ENCODE measurements at regions not wholly inside any gene's neighbourhood (a gene's known extent, or its start where the extent isn't known, plus 50 kb on each side); places are given as distances from the start of the nearest gene placed in this dataset.
"Not testable (repeated sequence)": the region's sequence is repeated elsewhere in the genome, so short reads cannot be mapped to it uniquely, and the experiment has no call there.

- no peak overlapping the region for H3K4me2 ChIP-seq (ENCODE audit: low read length)
- H3K9me3 ChIP-seq (ENCODE audit: low read length) = no peaks in the 10 kb centered on the region
- no peak for DNase-seq (ENCODE audit: low spot score)
- no TSS peak for BruUV-seq (replicated peaks)
- intact Hi-C loops (cut with micrococcal nuclease; ENCODE audit: unreplicated experiment) = no loop called here
- CTCF ChIA-PET (ENCODE audit: unreplicated experiment) = no interaction called here
- H3K4me3 ChIP-seq (ENCODE audit: low read depth, low read length, poor library complexity, severe bottlenecking) = no peak overlapping the region
- no peaks in the 10 kb centered on the region for H3K79me2 ChIP-seq (ENCODE audit: insufficient read depth, low read depth, low read length)
- no peak overlapping the region for H2AFZ ChIP-seq (ENCODE audit: low read length)
- TF ChIP-seq EZH2phosphoT487 (IDR thresholded peaks at IDR 0.05; ENCODE audit: borderline replicate concordance, low read depth, low read length) = no peak
- no peak for TF ChIP-seq CTCF (conservative IDR thresholded peaks at IDR 0.05; ENCODE audit: low read length)
- no peaks in the 10 kb centered on the region for H4K20me1 ChIP-seq (ENCODE audit: insufficient read depth, low read length)
- H3K36me3 ChIP-seq (ENCODE audit: insufficient read depth, low read length) = no peaks in the 10 kb centered on the region
- H3K4me1 ChIP-seq (ENCODE audit: insufficient read depth, low read length, poor library complexity, severe bottlenecking) = no peaks in the 10 kb centered on the region
- POLR2A ChIA-PET = no interaction called here
- H3K27ac ChIP-seq (ENCODE audit: low read depth, low read length, poor library complexity, severe bottlenecking) = no peak overlapping the region
- no peaks in the 10 kb centered on the region for H3K9me2 ChIP-seq (ENCODE audit: insufficient read depth, low read length)
Observed at GRCh38 chrX:3521396-3521795, 174.9 kb upstream of the MXRA5 start.

- Histone ChIP-seq H3K27ac (ENCODE audit: low read depth, low read length, poor library complexity, severe bottlenecking) (no peak overlapping the region), H3K4me2 (ENCODE audit: low read length) (no peak overlapping the region), H3K4me1 (ENCODE audit: insufficient read depth, low read length, poor library complexity, severe bottlenecking) (no peaks in the 10 kb centered on the region), H3K4me3 (ENCODE audit: low read depth, low read length, poor library complexity, severe bottlenecking) (no peak overlapping the region), H2AFZ (ENCODE audit: low read length) (no peak overlapping the region), H3K79me2 (ENCODE audit: insufficient read depth, low read depth, low read length) (no peaks in the 10 kb centered on the region), H4K20me1 (ENCODE audit: insufficient read depth, low read length) (no peaks in the 10 kb centered on the region), H3K9me2 (ENCODE audit: insufficient read depth, low read length) (no peaks in the 10 kb centered on the region), H3K9me3 (ENCODE audit: low read length) (no peaks in the 10 kb centered on the region), H3K36me3 (ENCODE audit: insufficient read depth, low read length) (no peaks in the 10 kb centered on the region)
- no peak for TF ChIP-seq EZH2phosphoT487 (IDR thresholded peaks at IDR 0.05; ENCODE audit: borderline replicate concordance, low read depth, low read length)
- DNase-seq (ENCODE audit: low spot score) = no peak
- intact Hi-C loops (cut with micrococcal nuclease; ENCODE audit: unreplicated experiment) = no loop called here
- POLR2A ChIA-PET = no interaction called here
- BruUV-seq (replicated peaks) = no TSS peak
- CTCF ChIA-PET (ENCODE audit: unreplicated experiment) = no interaction called here
Observed at GRCh38 chrX:3520982-3521381, 174.5 kb upstream of the MXRA5 start.

- H4K20me1 ChIP-seq (ENCODE audit: insufficient read depth, low read length) = no peaks in the 10 kb centered on the region
- no peak overlapping the region for H3K27ac ChIP-seq (ENCODE audit: low read depth, low read length, poor library complexity, severe bottlenecking)
- H2AFZ ChIP-seq (ENCODE audit: low read length) = no peak overlapping the region
- H3K79me2 ChIP-seq (ENCODE audit: insufficient read depth, low read depth, low read length) = no peaks in the 10 kb centered on the region
- H3K9me2 ChIP-seq (ENCODE audit: insufficient read depth, low read length) = no peaks in the 10 kb centered on the region
- CTCF ChIA-PET (ENCODE audit: unreplicated experiment) = no interaction called here
- DNase-seq (ENCODE audit: low spot score) = no peak
- no peak overlapping the region for H3K4me2 ChIP-seq (ENCODE audit: low read length)
- intact Hi-C loops (cut with micrococcal nuclease; ENCODE audit: unreplicated experiment) = no loop called here
- H3K4me1 ChIP-seq (ENCODE audit: insufficient read depth, low read length, poor library complexity, severe bottlenecking) = no peaks in the 10 kb centered on the region
- TF ChIP-seq CTCF (conservative IDR thresholded peaks at IDR 0.05; ENCODE audit: low read length) = no peak
- no peak for TF ChIP-seq EZH2phosphoT487 (IDR thresholded peaks at IDR 0.05; ENCODE audit: borderline replicate concordance, low read depth, low read length)
- BruUV-seq (replicated peaks) = no TSS peak
- POLR2A ChIA-PET = no interaction called here
- H3K9me3 ChIP-seq (ENCODE audit: low read length) = no peaks in the 10 kb centered on the region
- H3K4me3 ChIP-seq (ENCODE audit: low read depth, low read length, poor library complexity, severe bottlenecking) = no peak overlapping the region
- H3K36me3 ChIP-seq (ENCODE audit: insufficient read depth, low read length) = no peaks in the 10 kb centered on the region
Observed at GRCh38 chrX:3520458-3520857, 174.0 kb upstream of the MXRA5 start.

GRCh38 chrX:3519384-3519783, 172.9 kb upstream of the MXRA5 start:
- CTCF ChIA-PET (ENCODE audit: unreplicated experiment); H3K79me2 ChIP-seq (ENCODE audit: insufficient read depth, low read depth, low read length); intact Hi-C loops (cut with micrococcal nuclease; ENCODE audit: unreplicated experiment); H3K9me2 ChIP-seq (ENCODE audit: insufficient read depth, low read length); H3K9me3 ChIP-seq (ENCODE audit: low read length); H3K27ac ChIP-seq (ENCODE audit: low read depth, low read length, poor library complexity, severe bottlenecking); POLR2A ChIA-PET; DNase-seq (ENCODE audit: low spot score); H2AFZ ChIP-seq (ENCODE audit: low read length); H3K4me1 ChIP-seq (ENCODE audit: insufficient read depth, low read length, poor library complexity, severe bottlenecking); H4K20me1 ChIP-seq (ENCODE audit: insufficient read depth, low read length); H3K4me2 ChIP-seq (ENCODE audit: low read length); H3K36me3 ChIP-seq (ENCODE audit: insufficient read depth, low read length); H3K4me3 ChIP-seq (ENCODE audit: low read depth, low read length, poor library complexity, severe bottlenecking); BruUV-seq (replicated peaks): not testable (repeated sequence)

Measured in OCI-LY7 (cell line).